Keratinocyte (primary cell): ENCODE measurements at regions not wholly inside any gene's neighbourhood (a gene's known extent, or its start where the extent isn't known, plus 50 kb on each side); places are given as distances from the start of the nearest gene placed in this dataset.
A peak's percentile ranks its signal among the peaks of the same experiment; 100 is the strongest.

Source experiments
- DNase-seq: peaks from one replicate; pipeline ENCODE4 v3.0.0-alpha.2; 2011; ENCODE audit warnings: low read depth, missing footprints, low spot score
- FAIRE-seq: peaks from 2 replicates; lab custom pipeline; 2011; peaks lifted over from hg19 to GRCh38; lab: Jason Lieb, UNC
- H2AFZ ChIP-seq: 2 replicates; pipeline ENCODE4 v1.6.0; 2012; ENCODE audit warnings: low read length, control low read depth, inconsistent platforms; ENCODE audit not compliant: control insufficient read depth
- H3K27ac ChIP-seq: 2 replicates; pipeline ENCODE4 v1.5.1; 2011; ENCODE audit warnings: low read length; ENCODE audit not compliant: control insufficient read depth, insufficient read depth
- H3K27me3 ChIP-seq: 3 replicates; pipeline ENCODE4 v1.6.0; 2011; ENCODE audit warnings: low read length; ENCODE audit not compliant: control insufficient read depth, insufficient read depth; ENCODE audit errors: extremely low read depth
- H3K36me3 ChIP-seq, 2 experiments: 2 replicates in 1 of 2; 3 replicates in 1 of 2; pipeline ENCODE4 v1.5.1; 2011; ENCODE audit warnings: low read length in 2 of 2, mild to moderate bottlenecking in 1 of 2; ENCODE audit not compliant: control insufficient read depth in 2 of 2, insufficient read depth in 2 of 2; ENCODE audit errors: extremely low read depth in 1 of 2
- H3K4me1 ChIP-seq: 3 replicates; pipeline ENCODE4 v1.5.1; 2011; ENCODE audit warnings: low read length; ENCODE audit not compliant: control insufficient read depth, insufficient read depth; ENCODE audit errors: extremely low read depth
- H3K4me2 ChIP-seq: 3 replicates; pipeline ENCODE4 v1.6.0; 2011; ENCODE audit warnings: low read depth, low read length; ENCODE audit not compliant: control insufficient read depth, insufficient read depth; ENCODE audit errors: extremely low read depth
- H3K4me3 ChIP-seq, 3 experiments: fragments of 200-600 bp in 1 of 3; sonication (generic) in 1 of 3; 2 replicates in 2 of 3; 3 replicates in 1 of 3; pipeline ENCODE4 v1.5.1; 2011 to 2016; ENCODE audit warnings: low read length in 3 of 3, mild to moderate bottlenecking in 3 of 3, control low read depth in 2 of 3, inconsistent platforms in 1 of 3, low read depth in 1 of 3, mixed read lengths in 1 of 3, mixed run types in 1 of 3, moderate library complexity in 1 of 3; ENCODE audit not compliant: control insufficient read depth in 2 of 3, insufficient read depth in 2 of 3; ENCODE audit errors: extremely low read depth in 1 of 3
- H3K79me2 ChIP-seq: 2 replicates; pipeline ENCODE4 v1.6.0; 2012; ENCODE audit warnings: low read length; ENCODE audit not compliant: control insufficient read depth, insufficient read depth
- H3K9ac ChIP-seq: 3 replicates; pipeline ENCODE4 v1.6.0; 2011; ENCODE audit warnings: low read length; ENCODE audit not compliant: control insufficient read depth, insufficient read depth; ENCODE audit errors: extremely low read depth
- H3K9me1 ChIP-seq: 3 replicates; pipeline ENCODE4 v1.6.0; 2011; ENCODE audit warnings: low read length; ENCODE audit not compliant: control insufficient read depth, insufficient read depth; ENCODE audit errors: extremely low read depth
- H3K9me3 ChIP-seq: 2 replicates; pipeline ENCODE4 v1.5.1; 2012; ENCODE audit warnings: low read depth, low read length; ENCODE audit not compliant: control insufficient read depth
- H4K20me1 ChIP-seq: 3 replicates; pipeline ENCODE4 v1.6.0; 2011; ENCODE audit warnings: low read length; ENCODE audit not compliant: control insufficient read depth, insufficient read depth; ENCODE audit errors: extremely low read depth
- EZH2 ChIP-seq: IDR thresholded peaks from one replicate; pipeline ENCODE4 v1.6.1; 2012; ENCODE audit warnings: inconsistent platforms, mild to moderate bottlenecking, low read length, moderate library complexity
- dilution Hi-C: fragments of 300-500 bp; cut with MboI; formaldehyde crosslinking; loops from one replicate; pipeline ENCODE4 v1.7.0; 2020; ENCODE audit warnings: low sequenced_read_pairs; ENCODE audit not compliant: extremely low pct_ligation_motif_present
- TF ChIP-seq, protein P1 (sequence below), 3 experiments: IDR thresholded peaks in 1 of 3; conservative IDR thresholded peaks in 1 of 3; optimal IDR thresholded peaks in 1 of 3; 2 replicates in 2 of 3; 3 replicates in 1 of 3; pipeline versions ENCODE3 to v1.5.1; 2011; ENCODE audit warnings: low read length in 3 of 3, mild to moderate bottlenecking in 3 of 3, moderate library complexity in 2 of 3, control low read depth in 1 of 3, inconsistent platforms in 1 of 3; ENCODE audit not compliant: insufficient read depth in 2 of 3; ENCODE audit errors: extremely low read depth in 1 of 3

DNA sequence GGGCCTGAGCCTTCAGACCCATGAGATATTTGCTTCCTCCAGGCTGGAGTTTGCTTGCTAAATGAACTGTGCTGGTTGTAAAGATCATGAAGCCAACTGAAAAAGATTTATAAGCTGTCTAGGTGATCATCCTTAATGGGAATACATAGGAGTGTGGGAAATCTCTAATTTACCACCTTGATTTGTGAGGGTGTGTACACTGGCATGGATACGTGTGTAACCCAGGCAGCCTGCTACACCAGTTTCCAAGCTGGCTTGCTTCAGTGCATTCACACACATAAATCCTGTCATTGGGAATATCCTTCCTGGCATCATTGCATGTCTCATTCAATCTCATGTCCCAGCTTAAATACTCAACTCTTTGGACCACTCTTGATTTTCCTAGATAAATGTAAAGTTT, 57.6 kb upstream of the GNG12 start:
- no peak overlapping the region for H3K4me2 ChIP-seq
- no peaks in the 10 kb centered on the region for H4K20me1 ChIP-seq
- no peaks in the 10 kb centered on the region for H3K79me2 ChIP-seq
- no peaks in the 10 kb centered on the region for H3K9me3 ChIP-seq
- no peak overlapping the region for H3K4me3 ChIP-seq
- no peak overlapping the region for H3K9ac ChIP-seq
- peaks cover 51% of the 10 kb centered on the region for H3K4me1 ChIP-seq
- no peaks in the 10 kb centered on the region for H3K9me1 ChIP-seq
- H2AFZ ChIP-seq, result no peak overlapping the region
- no peak overlapping the region for H3K27ac ChIP-seq
- TF ChIP-seq, protein P1, sequence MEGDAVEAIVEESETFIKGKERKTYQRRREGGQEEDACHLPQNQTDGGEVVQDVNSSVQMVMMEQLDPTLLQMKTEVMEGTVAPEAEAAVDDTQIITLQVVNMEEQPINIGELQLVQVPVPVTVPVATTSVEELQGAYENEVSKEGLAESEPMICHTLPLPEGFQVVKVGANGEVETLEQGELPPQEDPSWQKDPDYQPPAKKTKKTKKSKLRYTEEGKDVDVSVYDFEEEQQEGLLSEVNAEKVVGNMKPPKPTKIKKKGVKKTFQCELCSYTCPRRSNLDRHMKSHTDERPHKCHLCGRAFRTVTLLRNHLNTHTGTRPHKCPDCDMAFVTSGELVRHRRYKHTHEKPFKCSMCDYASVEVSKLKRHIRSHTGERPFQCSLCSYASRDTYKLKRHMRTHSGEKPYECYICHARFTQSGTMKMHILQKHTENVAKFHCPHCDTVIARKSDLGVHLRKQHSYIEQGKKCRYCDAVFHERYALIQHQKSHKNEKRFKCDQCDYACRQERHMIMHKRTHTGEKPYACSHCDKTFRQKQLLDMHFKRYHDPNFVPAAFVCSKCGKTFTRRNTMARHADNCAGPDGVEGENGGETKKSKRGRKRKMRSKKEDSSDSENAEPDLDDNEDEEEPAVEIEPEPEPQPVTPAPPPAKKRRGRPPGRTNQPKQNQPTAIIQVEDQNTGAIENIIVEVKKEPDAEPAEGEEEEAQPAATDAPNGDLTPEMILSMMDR (optimal IDR thresholded peaks at IDR 0.05 in 1 of 3, IDR thresholded peaks at IDR 0.05 in 1 of 3, conservative IDR thresholded peaks at IDR 0.05 in 1 of 3; ENCODE audit: extremely low read depth in 1 of 3, insufficient read depth in 2 of 3, low read length in 3 of 3), result no peak
- no peak for TF ChIP-seq EZH2
- dilution Hi-C loops, result no loop called here
- FAIRE-seq (peak; percentile 61), DNase-seq (no peak)
- no peaks in the 10 kb centered on the region for H3K27me3 ChIP-seq
- no peaks in the 10 kb centered on the region for H3K36me3 ChIP-seq

DNA sequence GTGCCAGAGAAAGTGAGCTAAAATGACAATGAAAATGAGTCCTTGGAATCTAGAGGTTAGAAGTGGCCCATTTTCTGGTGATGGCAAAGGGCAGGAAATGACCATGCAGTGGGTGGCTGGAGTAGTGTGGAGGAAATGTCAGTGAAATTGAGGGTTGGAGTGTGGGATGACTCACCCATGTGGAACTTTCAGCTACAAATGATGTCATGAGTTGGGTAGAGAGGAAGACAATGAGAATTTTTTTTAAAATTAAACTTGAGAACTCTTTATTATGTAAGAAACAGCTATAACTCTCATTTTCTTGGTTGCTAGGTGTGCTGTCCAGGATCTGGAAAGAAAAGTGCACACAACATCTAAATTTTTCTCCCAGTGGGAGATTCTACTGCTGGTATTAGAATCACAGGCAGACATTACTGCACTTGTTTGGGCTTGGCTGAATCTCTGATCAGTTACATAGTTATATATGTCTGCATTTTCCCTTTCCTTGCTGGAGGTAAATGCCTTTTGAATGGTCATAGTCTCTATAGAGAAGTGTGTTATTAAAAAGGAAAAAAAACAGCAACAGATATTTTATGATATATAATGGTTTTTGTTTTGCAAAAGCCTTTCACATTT, 56.8 kb upstream of the GNG12 start:
- TF ChIP-seq, protein P1 (optimal IDR thresholded peaks at IDR 0.05 in 1 of 3, IDR thresholded peaks at IDR 0.05 in 1 of 3, conservative IDR thresholded peaks at IDR 0.05 in 1 of 3; ENCODE audit: extremely low read depth in 1 of 3, insufficient read depth in 2 of 3, low read length in 3 of 3), result no peak
- no peak for TF ChIP-seq EZH2
- dilution Hi-C loops, result no loop called here
- Histone ChIP-seq H3K4me2 (peak overlapping the region; percentile 58), H3K4me3 (no peak overlapping the region), H3K27ac (peak overlapping the region; percentile 47), H3K9ac (no peak overlapping the region), H3K27me3 (no peaks in the 10 kb centered on the region), H2AFZ (no peak overlapping the region), H3K79me2 (no peaks in the 10 kb centered on the region), H3K36me3 (no peaks in the 10 kb centered on the region), H4K20me1 (no peaks in the 10 kb centered on the region), H3K9me1 (no peaks in the 10 kb centered on the region), H3K9me3 (no peaks in the 10 kb centered on the region), H3K4me1 (peaks cover 44% of the 10 kb centered on the region)
- FAIRE-seq (peak; percentile 93), DNase-seq (no peak)
